ENCODE measurements at regions not wholly inside any gene's neighbourhood (a gene's known extent, or its start where the extent isn't known, plus 50 kb on each side); places are given as distances from the start of the nearest gene placed in this dataset.

DNA sequence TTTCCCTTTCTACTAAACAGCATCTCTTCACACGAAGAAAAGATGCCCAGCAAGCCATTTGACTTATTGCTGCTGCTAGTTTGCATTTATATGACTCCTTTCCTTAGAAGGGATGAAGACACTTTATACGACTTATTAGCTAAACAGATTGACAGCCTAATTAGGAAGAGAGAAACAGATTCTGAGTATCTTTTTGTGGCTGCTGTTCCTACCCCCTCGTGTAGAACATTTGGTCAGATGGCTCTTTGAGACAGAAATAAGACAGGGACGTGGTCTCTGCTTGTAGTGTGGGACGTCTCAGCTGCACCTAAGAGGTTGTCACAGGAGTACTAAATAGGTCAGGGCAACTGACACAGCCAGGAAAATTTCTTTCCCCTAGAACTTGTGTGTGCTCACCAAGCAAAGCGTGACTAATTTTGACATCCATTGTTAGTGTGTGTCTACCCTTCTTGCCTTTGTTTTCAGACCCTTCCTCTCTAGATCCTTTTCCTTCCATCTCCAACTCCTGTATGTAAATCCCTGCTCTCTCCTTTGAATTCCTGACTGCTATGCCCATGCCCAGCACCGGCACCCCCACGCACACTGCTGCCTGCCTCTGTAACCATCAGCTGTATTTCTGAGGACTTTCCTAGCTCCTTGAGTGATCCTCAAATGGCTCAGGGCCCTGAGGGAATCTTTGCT lies 83.2 kb downstream of the DAD1 start:
- no peaks in the 10 kb centered on the region for H3K9me3 ChIP-seq
- no peak overlapping the region for H3K4me3 ChIP-seq
- H3K4me1 ChIP-seq: no peaks in the 10 kb centered on the region
- no peaks in the 10 kb centered on the region for H3K36me3 ChIP-seq
- no peak for DNase-seq (ENCODE audit: low spot score in 2 of 2)
- no peak for TF ChIP-seq POLR2A (IDR thresholded peaks at IDR 0.05)
- no peak overlapping the region for H3K27ac ChIP-seq
- H3K27me3 ChIP-seq: no peaks in the 10 kb centered on the region
- intact Hi-C loops (cut with DNase I; ENCODE audit: low total_unique reads): no loop called here

DNA sequence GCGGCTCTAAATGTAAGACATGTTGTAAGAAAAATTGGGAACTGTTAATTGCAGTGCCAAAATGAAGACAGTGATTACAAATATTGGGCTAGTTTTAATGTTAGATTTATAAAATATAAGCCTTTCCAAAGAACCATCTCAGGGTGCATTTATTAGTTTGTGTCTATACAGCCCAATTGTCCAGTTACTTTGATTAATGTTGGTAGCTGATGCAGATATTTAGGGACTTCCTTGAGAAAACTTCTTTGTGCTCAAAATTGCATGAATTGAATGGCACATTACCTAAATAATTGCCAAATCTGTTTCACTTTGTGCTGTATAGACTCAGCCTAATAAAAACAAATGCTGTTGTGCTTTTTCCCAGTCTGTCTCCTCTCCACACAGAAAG lies 83.7 kb downstream of the DAD1 start:
- Histone ChIP-seq H3K36me3 (no peaks in the 10 kb centered on the region), H3K27me3 (no peaks in the 10 kb centered on the region), H3K9me3 (no peaks in the 10 kb centered on the region), H3K27ac (no peak overlapping the region), H3K4me3 (no peak overlapping the region), H3K4me1 (no peaks in the 10 kb centered on the region)
- intact Hi-C loops (cut with DNase I; ENCODE audit: low total_unique reads): no loop called here
- no peak for DNase-seq (ENCODE audit: low spot score in 2 of 2)
- TF ChIP-seq POLR2AphosphoS5 (IDR thresholded peaks at IDR 0.05): no peak
- TF ChIP-seq, protein P1, sequence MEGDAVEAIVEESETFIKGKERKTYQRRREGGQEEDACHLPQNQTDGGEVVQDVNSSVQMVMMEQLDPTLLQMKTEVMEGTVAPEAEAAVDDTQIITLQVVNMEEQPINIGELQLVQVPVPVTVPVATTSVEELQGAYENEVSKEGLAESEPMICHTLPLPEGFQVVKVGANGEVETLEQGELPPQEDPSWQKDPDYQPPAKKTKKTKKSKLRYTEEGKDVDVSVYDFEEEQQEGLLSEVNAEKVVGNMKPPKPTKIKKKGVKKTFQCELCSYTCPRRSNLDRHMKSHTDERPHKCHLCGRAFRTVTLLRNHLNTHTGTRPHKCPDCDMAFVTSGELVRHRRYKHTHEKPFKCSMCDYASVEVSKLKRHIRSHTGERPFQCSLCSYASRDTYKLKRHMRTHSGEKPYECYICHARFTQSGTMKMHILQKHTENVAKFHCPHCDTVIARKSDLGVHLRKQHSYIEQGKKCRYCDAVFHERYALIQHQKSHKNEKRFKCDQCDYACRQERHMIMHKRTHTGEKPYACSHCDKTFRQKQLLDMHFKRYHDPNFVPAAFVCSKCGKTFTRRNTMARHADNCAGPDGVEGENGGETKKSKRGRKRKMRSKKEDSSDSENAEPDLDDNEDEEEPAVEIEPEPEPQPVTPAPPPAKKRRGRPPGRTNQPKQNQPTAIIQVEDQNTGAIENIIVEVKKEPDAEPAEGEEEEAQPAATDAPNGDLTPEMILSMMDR (IDR thresholded peaks at IDR 0.05): no peak
- TF ChIP-seq POLR2A (IDR thresholded peaks at IDR 0.05): no peak

GRCh38 chr14:22502551-22502950 lies 86.5 kb downstream of the DAD1 start:
- no peaks in the 10 kb centered on the region for H3K27me3 ChIP-seq
- peak overlapping the region in 1 of 3 donors; percentile 35 for H3K4me3 ChIP-seq
- no peak for TF ChIP-seq POLR2A (IDR thresholded peaks at IDR 0.05)
- TF ChIP-seq, protein P1 (IDR thresholded peaks at IDR 0.05): no peak
- TF ChIP-seq POLR2AphosphoS5 (IDR thresholded peaks at IDR 0.05): no peak
- H3K9me3 ChIP-seq: no peaks in the 10 kb centered on the region
- no peaks in the 10 kb centered on the region for H3K36me3 ChIP-seq
- intact Hi-C loops (cut with DNase I; ENCODE audit: low total_unique reads): no loop called here
- no peaks in the 10 kb centered on the region for H3K4me1 ChIP-seq
- peak overlapping the region; percentile 33 to 39 for H3K27ac ChIP-seq
- DNase-seq (ENCODE audit: low spot score in 2 of 2): no peak

DNA sequence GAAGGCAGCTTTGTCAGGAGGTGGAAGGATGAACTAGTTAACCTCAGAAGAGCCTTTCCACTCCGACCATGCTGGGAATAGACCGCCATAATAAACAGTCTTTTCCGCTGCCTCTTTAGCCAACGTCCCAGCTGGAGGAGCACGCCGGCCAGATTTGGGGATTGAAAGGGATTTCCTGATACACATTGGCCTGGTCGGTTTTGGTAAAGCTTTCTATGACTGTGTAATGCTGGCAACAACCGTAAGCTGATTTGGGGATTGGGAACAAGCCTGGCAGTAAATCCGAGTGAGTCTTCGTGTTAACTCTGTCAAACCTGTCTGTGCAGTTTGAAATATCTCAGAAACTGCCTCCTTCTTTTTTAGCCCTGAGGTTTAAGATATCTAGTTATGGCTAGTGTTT lies 87.0 kb downstream of the DAD1 start:
- DNase-seq (ENCODE audit: low spot score in 2 of 2): no peak
- no peaks in the 10 kb centered on the region for H3K4me1 ChIP-seq
- H3K9me3 ChIP-seq: no peaks in the 10 kb centered on the region
- H3K4me3 ChIP-seq: peak overlapping the region in 1 of 3 donors; percentile 35
- peak overlapping the region; percentile 33 to 39 for H3K27ac ChIP-seq
- TF ChIP-seq, protein P1 (IDR thresholded peaks at IDR 0.05): no peak
- no peak for TF ChIP-seq POLR2AphosphoS5 (IDR thresholded peaks at IDR 0.05)
- no peaks in the 10 kb centered on the region for H3K36me3 ChIP-seq
- no peaks in the 10 kb centered on the region for H3K27me3 ChIP-seq
- intact Hi-C loops (cut with DNase I; ENCODE audit: low total_unique reads): no loop called here

DNA sequence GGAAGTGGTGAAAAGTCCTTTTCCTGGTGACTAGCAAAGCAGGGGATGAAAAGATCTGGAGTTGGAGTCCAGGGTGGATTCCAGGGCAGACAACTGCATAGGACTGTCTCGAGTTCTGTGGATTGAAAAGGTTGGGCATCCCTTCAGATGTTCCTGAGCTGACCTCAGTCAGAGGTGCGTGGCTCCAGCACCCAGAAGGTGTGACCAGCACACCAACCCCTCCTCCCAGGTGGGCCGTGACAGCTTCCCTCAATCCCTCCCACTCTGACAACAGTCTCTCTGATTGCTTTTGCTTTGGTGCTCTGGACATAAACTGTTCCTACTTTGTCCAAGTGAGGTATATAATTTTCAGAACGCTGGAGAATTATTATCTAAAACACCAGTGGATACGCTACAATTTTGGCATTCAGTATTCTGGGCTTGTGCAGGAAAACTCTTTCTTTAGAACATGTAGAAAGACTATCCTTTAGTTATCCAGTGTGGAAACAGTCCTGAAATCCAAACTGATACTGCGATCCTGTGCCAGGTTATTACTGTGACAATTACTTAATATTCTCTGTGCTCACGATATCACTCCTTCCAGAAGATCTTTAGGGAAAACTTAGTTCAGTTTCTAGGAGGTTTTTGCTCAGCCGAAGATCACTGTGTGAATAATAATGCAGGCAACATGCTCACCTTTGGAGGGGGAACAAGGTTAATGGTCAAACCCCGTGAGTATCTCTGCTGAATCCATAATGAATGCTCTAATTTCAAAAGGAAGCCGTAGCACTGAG lies 87.9 kb downstream of the DAD1 start:
- TF ChIP-seq POLR2A (IDR thresholded peaks at IDR 0.05) (no peak), POLR2AphosphoS5 (IDR thresholded peaks at IDR 0.05) (no peak)
- TF ChIP-seq, protein P1 (IDR thresholded peaks at IDR 0.05): no peak

More for the DNA sequence above, 87.9 kb downstream of the DAD1 start:
- H3K27ac ChIP-seq: peak overlapping the region in 1 of 2 donors; percentile 33
- peak overlapping the region in 1 of 3 donors; percentile 35 for H3K4me3 ChIP-seq
- H3K4me1 ChIP-seq: no peaks in the 10 kb centered on the region
- no peaks in the 10 kb centered on the region for H3K9me3 ChIP-seq
- DNase-seq (ENCODE audit: low spot score in 2 of 2): no peak
- intact Hi-C loops (cut with DNase I; ENCODE audit: low total_unique reads): no loop called here
- no peaks in the 10 kb centered on the region for H3K27me3 ChIP-seq
- no peaks in the 10 kb centered on the region for H3K36me3 ChIP-seq
